GM12878 (cell line): ENCODE measurements at regions not wholly inside any gene's neighbourhood (a gene's known extent, or its start where the extent isn't known, plus 50 kb on each side); places are given as distances from the start of the nearest gene placed in this dataset.

Source experiments
- ATAC-seq: fragments of 200-7000 bp; cut with Tn5 transposase; 3 replicates; pipeline ENCODE4 v1.9.1; 2020; ENCODE audit warnings: mild to moderate bottlenecking, moderate library complexity
- BruUV-seq: library from RNA; stranded (reverse); fragments of 400-500 nt; replicated peaks from 2 replicates; lab custom pipeline; 2021; lab: Mats Ljungman, UMichigan
- CTCF ChIA-PET: fragments of 300-600 bp; sonication (Branson Sonifier 250); formaldehyde crosslinking; extraction: SDS; loops from one replicate; lab custom pipeline; 2021; ENCODE audit warnings: inconsistent platforms; lab: Yijun Ruan, JAX
- POLR2A ChIA-PET: fragments of 350-600 bp; formaldehyde crosslinking; extraction: SDS; loops from one replicate; lab custom pipeline; 2021; ENCODE audit warnings: inconsistent platforms; lab: Charles Lee
- RAD21 ChIA-PET: fragments of 300-600 bp; sonication (Branson Sonifier 250); formaldehyde crosslinking; loops from one replicate; lab custom pipeline; 2023; ENCODE audit warnings: antibody characterized with exemption; ENCODE audit not compliant: unreplicated experiment; lab: Charles Lee
- SMC1A ChIA-PET: fragments of 300-600 bp; sonication (Branson Sonifier 250); formaldehyde crosslinking; loops from one replicate; lab custom pipeline; 2023; ENCODE audit not compliant: unreplicated experiment, uncharacterized antibody; lab: Charles Lee
- DNase-seq: peaks from one replicate; pipeline ENCODE4 v3.0.0-alpha.2; 2011; ENCODE audit warnings: low read depth, low spot score
- FAIRE-seq: peaks from 3 replicates; lab custom pipeline; 2011; peaks lifted over from hg19 to GRCh38; lab: Jason Lieb, UNC
- H2AFZ ChIP-seq: 2 replicates; pipeline ENCODE4 v1.6.0; 2011; ENCODE audit warnings: low read depth, low read length, control low read depth; ENCODE audit not compliant: control insufficient read depth
- H3K27ac ChIP-seq: 2 replicates; pipeline ENCODE4 v1.5.1; 2011; ENCODE audit warnings: control low read depth; ENCODE audit not compliant: control insufficient read depth, insufficient read depth
- H3K27me3 ChIP-seq, 2 experiments: replicated peaks in 1 of 2; 2 replicates each; pipeline versions ENCODE4 v1.6.0 to v1.6.1; 2011; ENCODE audit warnings: low read length in 1 of 2; ENCODE audit not compliant: control insufficient read depth in 2 of 2, insufficient read depth in 2 of 2
- H3K36me3 ChIP-seq, 2 experiments: 2 replicates each; pipeline ENCODE4 v1.5.1; 2011; ENCODE audit warnings: low read length in 1 of 2; ENCODE audit not compliant: control insufficient read depth in 2 of 2, insufficient read depth in 2 of 2
- H3K4me1 ChIP-seq: 2 replicates; pipeline ENCODE4 v1.6.1; 2011; ENCODE audit warnings: mild to moderate bottlenecking, low read length, moderate library complexity, mixed read lengths; ENCODE audit not compliant: control insufficient read depth, insufficient read depth
- H3K4me2 ChIP-seq: 2 replicates; pipeline ENCODE4 v1.6.0; 2011; ENCODE audit warnings: control low read depth; ENCODE audit not compliant: control insufficient read depth, insufficient read depth
- H3K4me3 ChIP-seq: fragments of 200-600 bp; sonication (generic); 2 replicates; pipeline ENCODE4 v1.5.1; 2016
- H3K79me2 ChIP-seq: 2 replicates; pipeline ENCODE4 v1.6.0; 2011; ENCODE audit warnings: low read length; ENCODE audit not compliant: control insufficient read depth, insufficient read depth
- H3K9ac ChIP-seq: 2 replicates; pipeline ENCODE4 v1.8.0; 2011; ENCODE audit warnings: low read length, control low read depth, mixed read lengths; ENCODE audit not compliant: control insufficient read depth, insufficient read depth
- H3K9me3 ChIP-seq: replicated peaks from 3 replicates; pipeline ENCODE4 v1.5.1; 2011; ENCODE audit warnings: mild to moderate bottlenecking, low read length; ENCODE audit not compliant: control insufficient read depth, insufficient read depth
- H4K20me1 ChIP-seq: 2 replicates; pipeline ENCODE4 v1.6.0; 2011; ENCODE audit not compliant: control insufficient read depth, insufficient read depth
- ASH2L ChIP-seq: fragments of 300-600, 200-600 bp; sonication (generic); IDR thresholded peaks from 2 replicates; pipeline ENCODE4 v1.6.1; 2017; ENCODE audit warnings: low read depth, mild to moderate bottlenecking, borderline replicate concordance
- CEBPZ ChIP-seq: fragments of 150-350 bp; IDR thresholded peaks from 2 replicates; pipeline ENCODE4 v1.6.1; 2016; ENCODE audit warnings: low read depth, low read length
- ESRRA ChIP-seq: IDR thresholded peaks from 2 replicates; pipeline ENCODE4 v1.6.1; 2012; ENCODE audit warnings: mild to moderate bottlenecking, low read length, improper control_type of control experiment
- GABPA ChIP-seq: IDR thresholded peaks from 2 replicates; pipeline ENCODE4 v1.6.1; 2014; ENCODE audit warnings: antibody characterized with exemption, low read depth, mild to moderate bottlenecking, inconsistent platforms
- GATAD2B ChIP-seq: fragments of 450-650 bp; conservative IDR thresholded peaks from 2 replicates; pipeline ENCODE4 v1.6.1; 2017; ENCODE audit warnings: low read depth, mild to moderate bottlenecking, moderate library complexity
- HDAC6 ChIP-seq: fragments of 200-600 bp; sonication (generic); IDR thresholded peaks from one replicate; pipeline ENCODE4 v1.8.0; 2017; ENCODE audit warnings: antibody characterized with exemption; ENCODE audit not compliant: unreplicated experiment
- POLR2AphosphoS5 ChIP-seq: IDR thresholded peaks from 2 replicates; pipeline ENCODE4 v1.6.1; 2011; ENCODE audit warnings: mild to moderate bottlenecking, low read length, inconsistent platforms
- POU2F2 ChIP-seq: IDR thresholded peaks from 3 replicates; pipeline ENCODE4 v1.6.1; 2011; ENCODE audit warnings: low read depth, mild to moderate bottlenecking, low read length, borderline replicate concordance
- RUNX3 ChIP-seq: IDR thresholded peaks from 2 replicates; pipeline ENCODE4 v1.6.1; 2012; ENCODE audit warnings: low read length, inconsistent platforms
- SP1 ChIP-seq: IDR thresholded peaks from one replicate; pipeline ENCODE4 v1.6.1; 2011; ENCODE audit warnings: low read depth, low read length
- ZBTB11 ChIP-seq: fragments of 450-650 bp; formaldehyde crosslinking; IDR thresholded peaks from 2 replicates; pipeline ENCODE4 v1.5.0; 2022; ENCODE audit warnings: mild to moderate bottlenecking, missing genetic modification characterization
- ZNF24 ChIP-seq: fragments of 450-650 bp; IDR thresholded peaks from 2 replicates; pipeline ENCODE4 v1.6.1; 2017; ENCODE audit warnings: antibody characterized with exemption, mild to moderate bottlenecking
- ZNF274 ChIP-seq: IDR thresholded peaks from one replicate; pipeline ENCODE4 v1.8.0; 2011; ENCODE audit not compliant: insufficient read length, insufficient read depth
- ZNF622 ChIP-seq: fragments of 450-650 bp; IDR thresholded peaks from 2 replicates; pipeline ENCODE4 v1.6.1; 2017; ENCODE audit warnings: mild to moderate bottlenecking, inconsistent platforms
- ZSCAN29 ChIP-seq: fragments of 450-650 bp; IDR thresholded peaks from 2 replicates; pipeline ENCODE4 v1.6.1; 2017; ENCODE audit warnings: mild to moderate bottlenecking, moderate library complexity
- whole genome bisulfite sequencing: methylation state at CpG from one replicate; pipeline ENCODE4 v1.1.6; 2016; ENCODE audit warnings: low lambda C conversion rate; ENCODE audit not compliant: insufficient replicate concordance, insufficient coverage; ENCODE audit errors: missing lambda C conversion rate; 5-methylcytosine and 5-hydroxymethylcytosine counted together
- in situ Hi-C: fragments of 300-500 bp; cut with MboI; formaldehyde crosslinking; loops from 9 replicates; pipeline ENCODE4 v1.14.3; 2018; ENCODE audit warnings: mixed read lengths
- intact Hi-C: fragments of 100-400 bp; cut with micrococcal nuclease; formaldehyde crosslinking; loops from one replicate; pipeline ENCODE4 v1.14.2; 2022; ENCODE audit not compliant: unreplicated experiment

- no peak overlapping the region for H3K4me3 ChIP-seq
- ChIA-PET CTCF (no interaction called here), RAD21 (no interaction called here), SMC1A (no interaction called here), POLR2A (no interaction called here)
- BruUV-seq, result no TSS peak
- FAIRE-seq (no peak), ATAC-seq (no peak), DNase-seq (no peak)
- intact Hi-C loops (no loop called here), in situ Hi-C loops (no loop called here)
- no peak overlapping the region for H3K4me2 ChIP-seq
- H3K27ac ChIP-seq, result no peak overlapping the region
- 8% methylated on average over 17 of the region's 17 CpGs for WGBS
- H3K9ac ChIP-seq, result no peak overlapping the region
- no peaks in the 10 kb centered on the region for H4K20me1 ChIP-seq
- H3K79me2 ChIP-seq, result no peaks in the 10 kb centered on the region
- H3K27me3 ChIP-seq, result peaks cover 0 to 2% of the 10 kb centered on the region in 2 experiments; a peak in 3 of 4 replicates
- no peaks in the 10 kb centered on the region for H3K9me3 ChIP-seq
- H3K4me1 ChIP-seq, result no peaks in the 10 kb centered on the region; the same call in 1 of the 2 replicates
- no peaks in the 10 kb centered on the region for H3K36me3 ChIP-seq
- H2AFZ ChIP-seq, result no peak overlapping the region
- TF ChIP-seq HDAC6 (no peak), ZNF622 (no peak), GABPA (no peak), RUNX3 (no peak), CEBPZ (no peak), SP1 (no peak), POLR2AphosphoS5 (no peak), ZNF24 (no peak), GATAD2B (no peak), POU2F2 (no peak), ZSCAN29 (no peak), ZNF274 (no peak), ZBTB11 (CRISPR knock-in tag) (no peak), ASH2L (no peak), ESRRA (no peak)
Observed at GRCh38 chr11:134640971-134641968, 229.2 kb upstream of the B3GAT1 start.
